GM21717 (cell line): ENCODE measurements at regions not wholly inside any gene's neighbourhood (a gene's known extent, or its start where the extent isn't known, plus 50 kb on each side); places are given as distances from the start of the nearest gene placed in this dataset.

Source experiments
- ATAC-seq: cut with Tn5 transposase; IDR thresholded peaks from one replicate; pipeline ENCODE4 v1.9.1; 2021; ENCODE audit warnings: mild to moderate bottlenecking, moderate library complexity; ENCODE audit not compliant: unreplicated experiment

DNA sequence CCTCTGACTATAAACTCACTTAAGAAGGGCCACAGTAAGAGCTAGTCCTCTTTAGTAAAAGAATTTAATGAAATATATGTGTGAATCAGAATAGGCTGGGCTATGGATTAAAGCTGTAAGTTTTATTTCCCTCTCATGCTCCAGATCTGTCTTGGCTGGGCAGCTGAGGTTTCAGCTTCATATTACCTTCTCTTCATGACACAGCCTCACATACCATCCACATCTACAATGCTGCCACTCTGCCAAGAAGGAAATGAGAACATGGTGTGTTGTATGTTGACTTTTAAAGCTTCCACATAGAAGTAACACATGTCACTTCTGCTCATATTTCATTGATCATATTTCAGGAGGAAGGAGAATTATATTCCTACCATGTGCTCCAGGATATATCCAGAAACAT is 776.0 kb upstream of the ACO1 start:
- ATAC-seq, result no peak

DNA sequence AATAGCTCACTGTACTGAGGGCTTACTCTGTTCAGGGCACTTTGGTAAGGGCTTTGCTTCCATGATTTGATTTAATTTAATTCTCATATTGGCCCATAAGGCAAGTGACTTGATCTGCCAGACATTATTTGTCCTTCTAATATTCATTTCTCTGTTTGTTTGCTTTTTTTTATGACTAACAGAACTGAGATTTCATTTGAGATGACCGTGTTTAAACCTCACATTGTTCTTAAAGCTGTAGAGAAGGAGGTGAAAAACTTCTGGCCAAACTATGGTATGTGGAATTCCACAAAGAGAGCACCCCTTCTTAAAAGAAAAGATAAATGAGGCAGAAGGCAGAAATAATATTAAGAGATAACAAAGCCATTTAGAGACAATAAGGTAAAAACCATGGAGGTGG is 775.6 kb upstream of the ACO1 start:
- ATAC-seq, result no peak

DNA sequence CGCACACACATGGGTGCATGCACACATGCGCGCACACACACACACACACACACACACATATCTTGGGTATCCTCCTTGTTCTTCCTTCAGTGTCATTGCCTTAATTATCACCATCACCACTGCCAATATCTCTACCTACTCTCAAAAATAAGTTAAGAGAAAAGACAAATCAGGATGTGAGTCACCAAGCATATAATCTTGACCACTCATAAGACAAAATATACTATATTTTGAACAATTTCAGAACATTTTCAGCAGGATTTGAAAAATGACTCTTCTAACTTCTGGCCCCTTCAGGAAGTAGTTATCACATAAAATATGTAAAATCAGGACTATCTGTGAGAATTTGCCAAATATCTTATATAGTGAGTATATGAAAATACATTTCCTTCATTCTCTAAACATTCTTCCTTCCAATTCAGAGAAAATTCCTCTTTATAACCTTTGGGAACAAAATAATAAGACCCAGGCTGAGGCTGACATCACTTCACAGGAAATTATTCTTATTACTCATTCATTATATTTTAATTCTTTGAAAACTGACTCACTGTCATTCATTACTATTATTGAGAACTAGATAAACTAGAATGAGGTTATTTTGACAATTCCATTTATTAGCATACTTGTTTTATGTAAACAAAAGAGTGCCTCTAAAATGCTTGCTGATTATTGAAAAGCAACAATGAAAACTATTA is 772.0 kb upstream of the ACO1 start:
- ATAC-seq, result no peak

DNA sequence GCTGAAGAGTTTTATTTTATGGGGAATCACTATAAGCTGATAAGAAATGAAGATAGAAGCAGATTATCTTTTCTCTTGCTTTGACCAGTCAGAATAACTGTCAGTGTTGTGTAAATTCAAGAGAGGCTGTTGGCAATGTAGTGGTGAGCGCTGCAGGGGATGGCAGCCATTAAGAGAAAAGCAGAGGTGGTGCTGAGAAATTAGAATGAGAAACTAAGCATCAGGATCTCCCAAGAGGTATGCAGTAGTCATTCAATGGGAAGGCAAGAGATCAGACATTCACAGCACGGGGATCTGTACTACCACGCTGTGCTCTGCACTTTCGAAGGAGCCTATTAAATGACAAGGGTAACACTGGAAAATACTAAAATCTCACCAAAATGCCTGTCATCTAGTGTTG is 768.5 kb upstream of the ACO1 start:
- ATAC-seq, result no peak

DNA sequence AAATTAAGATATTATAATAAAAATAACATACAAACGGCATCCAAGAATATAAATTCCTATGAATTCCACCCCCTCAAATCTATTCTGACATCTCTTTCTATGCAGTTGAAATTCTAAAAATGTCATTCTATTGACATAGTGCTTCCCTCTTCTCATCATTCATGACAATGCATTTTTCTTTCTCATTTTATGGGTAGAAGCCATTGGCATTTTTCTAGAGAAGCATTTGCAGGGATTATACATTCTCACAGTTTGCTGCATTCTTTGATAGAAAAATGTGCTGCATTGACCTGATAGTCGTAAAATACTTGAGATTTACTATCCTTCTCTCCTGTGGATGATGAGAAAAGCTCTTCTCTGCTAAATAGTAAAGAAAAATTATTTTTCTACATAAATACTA is 760.9 kb upstream of the ACO1 start:
- no peak for ATAC-seq

DNA sequence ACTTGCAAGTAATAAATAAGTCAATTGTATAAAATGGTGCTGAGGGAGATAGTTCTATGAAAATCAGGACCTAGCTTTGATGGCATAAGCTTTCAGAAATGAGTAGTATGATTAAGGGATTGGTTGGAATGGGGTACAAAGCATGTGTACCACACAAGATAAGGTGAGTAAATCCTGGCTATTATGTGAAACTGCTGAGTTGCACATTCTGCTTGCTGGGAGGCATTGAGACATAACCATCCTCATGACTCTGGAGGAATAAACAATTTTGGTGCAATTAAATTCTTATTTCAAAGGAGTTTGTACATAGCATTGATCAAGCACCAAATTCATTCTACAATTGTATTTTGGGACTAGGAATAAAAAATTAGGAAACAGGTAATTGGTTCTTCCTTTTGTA is 755.2 kb upstream of the ACO1 start:
- ATAC-seq, result no peak

DNA sequence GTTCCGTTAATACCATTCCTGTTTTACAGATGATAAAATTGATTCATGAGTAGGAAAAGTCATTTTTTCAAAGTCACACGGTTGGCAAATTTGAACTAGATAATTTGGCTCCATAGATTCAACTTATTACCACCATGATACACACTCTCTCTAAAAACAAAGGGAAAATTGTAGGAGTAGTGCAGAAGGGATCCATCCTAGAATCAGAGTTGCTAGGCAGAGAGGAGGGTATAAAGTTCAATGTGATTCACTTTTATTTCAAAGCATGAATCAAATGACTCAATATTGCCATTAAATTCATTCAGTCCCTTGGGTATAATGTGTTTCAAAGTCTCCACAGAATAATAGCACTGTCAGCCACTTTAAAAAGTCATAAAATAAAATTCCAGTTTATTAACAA is 747.2 kb upstream of the ACO1 start:
- no peak for ATAC-seq

DNA sequence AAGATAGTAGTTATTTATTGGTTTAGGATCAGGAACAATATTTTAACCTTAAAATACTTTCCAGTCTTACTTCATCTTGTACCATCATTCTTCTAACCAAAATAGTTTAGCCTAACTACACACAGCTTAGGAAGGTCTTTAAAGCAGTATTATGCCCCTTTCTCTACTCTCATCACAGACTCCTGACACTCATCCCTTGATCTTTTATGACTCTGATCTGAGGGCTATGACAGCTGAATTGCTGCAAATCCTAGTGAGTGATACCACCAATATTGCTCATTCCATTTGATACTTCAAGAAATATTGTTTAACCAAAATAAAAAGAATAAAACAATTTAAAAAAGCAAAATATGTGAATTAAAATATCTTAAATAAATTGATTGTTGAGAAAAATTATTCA is 746.6 kb upstream of the ACO1 start:
- no peak for ATAC-seq

DNA sequence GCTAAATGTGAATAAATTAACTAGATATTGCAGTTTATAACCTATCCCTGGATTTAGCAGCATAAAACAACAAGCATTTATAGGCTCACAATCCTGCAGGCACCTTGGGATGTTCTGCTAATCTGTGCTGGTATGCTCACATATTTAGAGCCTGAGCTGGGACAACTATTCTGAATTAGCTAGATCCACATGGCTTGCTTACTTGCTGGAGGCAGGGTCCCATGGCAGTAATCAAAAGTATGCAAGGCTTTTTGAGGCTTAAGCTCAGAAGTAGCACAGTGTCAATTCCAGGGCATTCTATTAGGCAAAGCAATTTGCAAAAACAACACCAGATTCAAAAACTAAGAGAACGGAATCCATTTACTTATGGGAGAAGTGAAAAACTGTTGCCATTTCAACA is 745.0 kb upstream of the ACO1 start:
- ATAC-seq, result no peak

DNA sequence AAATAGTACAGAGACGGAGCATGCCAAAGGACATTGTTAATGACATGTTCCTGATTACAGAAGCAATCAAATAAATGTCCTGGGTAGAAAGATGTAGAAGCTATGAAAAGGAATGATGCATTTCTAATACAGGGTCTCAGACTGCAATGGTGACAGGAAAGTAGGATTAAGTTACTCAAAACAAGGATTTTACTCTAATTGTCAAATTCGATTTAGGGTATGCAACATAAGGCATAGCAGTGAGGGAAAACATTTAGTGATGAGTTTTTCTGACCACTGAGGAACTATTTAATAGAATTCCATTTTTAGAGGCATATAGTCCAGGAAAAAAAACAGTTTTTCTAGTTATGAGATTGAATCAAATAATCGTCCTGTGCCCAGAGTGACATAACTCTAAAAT is 715.1 kb upstream of the ACO1 start:
- ATAC-seq, result no peak

DNA sequence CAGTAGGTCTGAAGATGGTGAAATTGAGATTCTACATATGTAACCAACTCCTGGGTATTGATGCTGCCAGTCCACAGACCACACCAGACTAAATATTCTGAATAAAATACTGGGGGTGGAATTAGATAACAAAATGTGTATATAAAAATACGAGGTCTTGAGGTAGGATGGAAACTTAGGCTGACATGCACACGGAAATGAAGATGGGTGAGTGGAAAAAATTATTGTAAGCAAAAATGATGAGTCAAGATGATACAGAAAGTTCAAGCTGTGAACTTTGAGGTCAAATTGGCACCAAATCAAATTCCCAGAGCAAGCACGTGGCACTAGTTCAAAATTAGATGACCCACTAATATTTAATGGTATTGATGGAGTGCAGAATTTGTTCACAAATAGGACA is 713.4 kb upstream of the ACO1 start:
- no peak for ATAC-seq

DNA sequence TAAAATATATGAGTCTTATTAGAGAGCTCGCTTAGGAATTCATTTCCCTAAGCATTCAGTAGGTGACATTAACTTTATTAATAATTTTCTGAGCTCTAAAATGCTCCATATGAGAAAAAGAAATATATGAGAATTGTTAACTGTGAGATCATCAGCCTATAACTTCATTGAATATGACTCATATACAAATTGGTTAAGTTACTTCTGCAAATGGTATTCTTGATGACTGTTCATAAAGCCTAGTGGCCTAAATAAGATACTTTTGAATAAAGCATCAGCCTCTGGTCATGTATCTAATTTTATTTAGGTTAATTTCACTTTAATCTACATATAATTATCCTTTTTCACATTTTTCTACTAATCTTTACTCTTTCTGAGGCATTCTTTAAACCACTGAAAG is 710.2 kb upstream of the ACO1 start:
- ATAC-seq, result no peak

DNA sequence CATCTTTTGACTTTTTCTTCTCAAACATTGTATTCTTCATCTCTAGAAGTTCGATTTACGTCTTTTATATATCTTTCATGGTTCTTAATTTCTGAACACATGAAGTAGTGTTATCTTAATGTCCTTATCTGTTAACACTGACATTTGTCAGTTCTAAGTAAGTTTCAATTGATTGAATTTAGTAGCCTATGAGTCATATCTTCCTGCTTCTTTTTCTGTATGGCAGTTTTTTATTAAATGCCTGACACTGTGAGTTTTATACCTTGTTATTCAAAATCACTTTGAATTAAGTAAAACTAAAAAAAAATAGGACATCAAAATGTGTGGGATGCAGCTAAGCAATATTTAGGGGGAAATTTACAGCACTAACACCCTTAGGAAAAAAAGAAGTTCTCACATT is 707.0 kb upstream of the ACO1 start:
- no peak for ATAC-seq

DNA sequence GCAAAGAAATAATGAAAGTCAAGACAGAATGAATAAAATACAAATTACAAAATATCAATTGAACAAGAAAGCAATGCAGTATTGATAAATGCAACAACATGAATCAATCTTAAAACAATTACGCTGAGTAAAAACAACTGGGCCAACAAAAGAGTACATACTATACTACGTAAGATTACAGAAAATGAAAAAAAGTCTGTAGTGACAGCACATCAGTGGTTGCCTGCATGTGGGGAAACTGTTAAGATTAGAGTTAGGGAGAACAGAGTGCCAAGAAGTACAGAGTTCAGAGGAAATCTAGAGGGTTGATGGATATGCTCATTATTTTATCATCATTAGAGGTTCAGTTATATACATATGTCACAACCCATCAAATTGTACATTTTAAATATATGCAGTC is 706.6 kb upstream of the ACO1 start:
- no peak for ATAC-seq

DNA sequence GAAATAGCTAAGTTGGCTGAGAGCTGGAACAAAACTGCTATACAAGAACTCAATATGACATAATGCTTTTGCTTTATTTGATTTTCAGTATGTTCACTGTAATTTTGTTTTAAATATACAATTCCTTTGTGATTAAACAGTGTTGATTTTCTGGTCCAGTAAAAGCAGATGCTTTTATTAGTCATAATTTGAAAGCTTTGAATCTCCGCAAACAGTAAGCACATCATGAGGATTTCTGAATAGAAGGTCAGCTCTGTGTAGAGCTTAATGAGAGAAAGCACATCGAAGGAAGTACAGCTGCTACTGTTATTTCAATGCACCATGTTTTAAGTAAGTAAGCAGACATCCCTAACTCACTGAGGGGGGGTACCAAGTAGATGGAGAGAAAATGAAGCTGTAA is 701.3 kb upstream of the ACO1 start:
- no peak for ATAC-seq

DNA sequence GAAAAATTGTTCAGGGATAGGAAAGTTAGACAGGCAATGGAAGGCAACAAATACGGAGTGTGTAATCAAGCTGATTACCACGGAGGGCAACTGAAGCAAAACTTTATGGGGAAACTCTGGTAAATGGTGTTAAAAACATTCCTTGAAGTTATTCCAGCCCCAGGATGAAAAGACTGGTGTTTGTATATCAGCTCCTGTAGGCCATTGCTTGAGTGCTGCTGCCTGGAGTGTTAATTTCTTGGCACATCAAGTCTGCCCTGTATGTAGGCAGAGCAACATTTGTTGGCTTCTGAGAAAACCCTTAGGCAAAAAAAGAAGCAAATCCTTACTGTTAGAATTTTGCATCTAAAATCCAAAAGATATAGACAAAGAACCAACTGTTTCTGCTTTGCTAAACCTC is 686.5 kb upstream of the ACO1 start:
- ATAC-seq, result no peak

DNA sequence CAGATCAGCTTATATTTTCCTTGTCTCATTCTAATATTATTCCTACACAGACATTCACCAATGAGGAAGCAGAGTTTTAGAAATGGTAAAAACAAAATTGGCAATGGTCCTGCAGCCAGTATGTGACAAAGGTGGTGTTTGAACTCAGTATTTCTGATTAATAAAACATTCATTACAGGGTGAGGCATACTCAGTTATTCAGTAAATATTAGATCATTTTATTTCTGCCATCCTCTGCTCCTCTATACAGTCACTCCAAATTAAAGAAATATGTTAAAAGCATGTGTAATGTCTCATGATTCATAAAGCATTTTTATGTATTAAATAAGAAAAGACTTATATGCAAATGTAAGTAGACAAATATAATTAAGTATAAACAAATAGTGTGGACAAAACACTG is 684.6 kb upstream of the ACO1 start:
- ATAC-seq, result no peak

DNA sequence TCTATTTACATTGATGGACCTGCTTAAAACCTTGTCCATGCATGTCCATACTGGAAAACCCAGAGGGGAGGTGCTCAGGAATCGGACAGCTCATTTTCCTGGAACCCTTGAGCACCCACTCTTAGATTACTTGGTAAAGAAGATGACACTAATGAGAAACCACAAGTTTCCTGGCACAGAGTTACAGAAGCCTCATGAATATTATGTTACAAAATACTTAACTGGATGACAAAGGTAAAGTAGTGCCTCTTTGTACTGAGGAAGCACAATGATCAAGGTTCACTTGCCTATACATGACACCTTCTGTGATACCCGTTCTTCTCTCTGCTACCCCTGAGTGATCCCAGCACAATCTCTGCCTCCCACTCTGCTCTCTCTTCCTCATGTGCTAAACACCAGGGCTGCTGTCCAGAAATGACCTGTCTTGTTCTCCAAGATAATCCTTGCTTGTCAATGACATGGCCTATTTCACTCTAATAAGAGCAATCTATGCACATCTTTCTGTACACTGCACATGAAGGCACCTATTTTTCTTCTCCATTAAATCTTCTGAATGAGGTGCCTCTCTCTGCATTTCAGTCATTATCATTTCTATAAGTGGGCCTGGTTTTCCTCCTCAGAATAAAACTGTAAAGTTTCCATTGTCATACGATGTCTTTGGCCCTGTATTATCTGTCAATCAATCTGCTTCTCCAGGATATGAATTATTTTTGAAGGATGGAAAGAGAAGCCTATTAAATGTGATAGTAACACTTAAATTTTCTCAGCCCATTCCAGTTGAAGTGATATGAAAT is 684.0 kb upstream of the ACO1 start:
- ATAC-seq, result no peak

DNA sequence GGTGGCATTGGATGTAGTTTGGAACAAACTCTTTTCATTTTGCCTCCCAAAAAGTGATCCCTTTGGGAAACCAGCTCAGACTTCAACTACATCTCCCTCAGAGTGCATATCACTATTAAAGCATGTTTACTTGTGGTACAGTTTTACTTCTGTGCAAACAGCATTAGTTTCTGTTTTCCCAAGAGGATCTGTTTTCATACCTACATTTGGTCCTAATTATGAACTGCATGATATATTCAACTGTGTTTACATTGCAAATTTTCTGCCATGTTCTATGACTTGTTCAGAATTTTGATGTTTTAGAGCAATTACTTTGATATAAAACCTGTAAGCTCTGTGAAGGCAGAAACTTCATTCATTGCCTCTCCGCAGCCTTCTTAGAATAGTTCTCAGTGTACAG is 681.5 kb upstream of the ACO1 start:
- no peak for ATAC-seq

DNA sequence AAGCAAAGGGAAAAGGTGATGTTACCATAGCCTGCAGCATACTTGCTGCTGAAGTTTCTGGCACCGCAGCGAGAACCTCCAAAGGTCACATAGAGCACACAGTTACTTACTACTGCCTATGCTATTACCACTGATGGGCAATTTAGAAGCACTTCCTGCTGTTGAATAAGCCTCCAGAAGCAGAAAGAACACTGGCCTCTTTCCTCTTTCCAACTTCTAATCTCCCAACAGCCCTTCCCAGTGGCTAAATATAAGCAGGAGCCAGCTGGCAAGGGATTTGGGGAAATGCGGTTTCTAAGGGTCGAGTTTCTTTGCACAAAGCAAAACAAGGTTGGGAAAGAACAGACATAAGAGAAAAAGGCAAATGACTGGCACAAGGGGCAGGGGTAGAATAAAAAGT is 669.2 kb upstream of the ACO1 start:
- no peak for ATAC-seq

DNA sequence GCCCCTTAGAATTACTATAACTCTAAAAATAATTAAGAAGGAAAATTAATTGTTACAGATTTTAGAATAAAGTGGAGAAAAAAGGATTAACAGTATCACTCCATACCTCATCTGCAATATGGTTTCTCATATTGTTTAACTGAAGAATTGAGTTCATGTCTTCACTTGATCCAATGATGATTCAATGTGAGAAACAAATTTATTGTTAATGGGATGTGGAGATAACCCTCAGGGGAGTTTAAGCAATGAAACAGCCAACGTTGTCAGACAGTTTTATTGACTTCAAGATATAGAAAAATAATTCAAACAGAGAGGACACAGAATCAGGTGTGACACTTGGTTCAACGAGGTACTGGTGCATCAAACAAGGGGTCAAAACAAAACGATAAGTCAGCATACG is 665.2 kb upstream of the ACO1 start:
- no peak for ATAC-seq

DNA sequence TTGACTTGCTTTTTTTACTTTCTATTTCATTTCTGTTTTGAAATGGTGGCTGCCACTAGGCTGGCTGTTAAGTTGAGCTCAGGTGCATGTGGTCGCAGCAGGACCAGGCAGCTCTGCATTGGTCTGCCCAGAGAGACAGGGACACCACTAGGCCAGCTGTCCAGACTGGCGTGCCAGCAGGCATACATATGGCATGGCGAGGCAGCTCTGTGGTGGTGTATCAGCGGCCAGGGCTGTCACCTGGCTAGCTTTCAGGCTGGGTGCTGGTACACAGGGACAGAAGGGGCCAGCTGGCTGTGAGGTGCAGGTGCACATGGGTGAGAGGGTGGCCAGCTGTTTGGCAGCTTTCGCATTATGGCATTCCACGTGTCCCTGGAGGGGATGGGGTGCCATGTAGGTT is 654.0 kb upstream of the ACO1 start:
- no peak for ATAC-seq

DNA sequence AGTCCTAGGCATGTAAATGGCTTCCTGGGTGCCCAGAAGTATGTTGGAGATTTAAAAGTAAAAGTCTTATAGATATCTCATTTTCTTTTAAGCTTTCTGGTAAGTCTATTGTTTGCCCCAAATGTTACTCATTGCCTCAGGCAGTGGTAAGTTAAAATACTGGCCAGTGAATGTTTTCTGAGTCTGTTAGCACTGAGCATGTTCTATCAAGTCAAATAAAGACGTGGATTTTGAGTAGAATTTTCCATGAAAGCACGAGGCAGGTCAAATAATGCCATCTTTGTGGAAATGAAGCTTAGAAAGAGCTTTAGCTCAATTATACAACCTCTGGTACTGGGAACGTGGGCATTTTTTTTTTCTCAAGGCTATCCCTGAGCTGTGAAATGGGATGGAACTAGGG is 651.3 kb upstream of the ACO1 start:
- no peak for ATAC-seq
